Right lobe of liver (tissue), 4 donors: ENCODE measurements at regions not wholly inside any gene's neighbourhood (a gene's known extent, or its start where the extent isn't known, plus 50 kb on each side); places are given as distances from the start of the nearest gene placed in this dataset.

Experiments
- POLR2A ChIP-seq: fragments of 450-650 bp; IDR thresholded peaks from one replicate; pipeline ENCODE4 v1.6.1; 2017; ENCODE audit warnings: antibody characterized with exemption, mild to moderate bottlenecking
- TF ChIP-seq, protein P1 (sequence below), 4 donors: fragments of 200-600 bp in 3 of 4; fragments of 450-650 bp in 1 of 4; IDR thresholded peaks; one replicate each; pipeline versions ENCODE4 v1.5.1 to v1.8.0; 2016 to 2022; ENCODE audit warnings: antibody characterized with exemption in 4 of 4, mild to moderate bottlenecking in 2 of 4
- donor health status: DM: no; HTN: no; CAD: no.
- donor health status: DM: no; HTN: no; CAD: no.
- donor health status: DM: no; HTN: yes; CAD: no.

DNA sequence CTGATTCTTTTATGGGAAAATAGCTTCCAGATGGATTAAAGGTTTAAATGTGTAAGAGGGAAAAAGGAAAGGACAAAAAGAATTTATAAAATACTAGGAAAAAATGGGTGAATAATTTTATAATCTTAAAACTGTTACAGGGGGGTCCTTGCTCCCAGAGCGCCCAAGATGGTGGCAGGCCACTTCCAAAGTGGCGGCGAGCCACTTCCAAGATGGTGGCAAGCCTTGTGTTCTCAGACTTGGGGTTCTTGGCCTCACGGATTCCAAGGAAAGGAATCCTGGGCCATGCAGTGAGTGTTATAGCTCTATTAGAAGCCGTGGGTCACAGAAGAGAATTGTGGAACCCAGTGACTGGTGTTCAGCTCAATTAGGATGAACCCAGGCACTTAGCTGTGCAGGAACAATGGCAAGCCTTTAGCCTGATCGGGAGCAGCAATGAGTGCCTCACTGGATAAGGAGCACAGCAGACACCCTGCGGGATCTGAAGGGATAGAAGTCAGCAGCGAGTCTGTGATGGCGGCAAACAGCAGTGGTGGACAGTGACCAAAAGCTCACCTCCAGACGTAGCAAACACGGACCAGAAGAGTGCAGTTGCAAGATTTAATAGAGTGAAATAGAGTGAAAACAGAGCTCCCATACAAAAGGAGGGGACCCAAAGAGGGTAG, 83.2 kb upstream of the SNCAIP start:
- TF ChIP-seq, protein P1, sequence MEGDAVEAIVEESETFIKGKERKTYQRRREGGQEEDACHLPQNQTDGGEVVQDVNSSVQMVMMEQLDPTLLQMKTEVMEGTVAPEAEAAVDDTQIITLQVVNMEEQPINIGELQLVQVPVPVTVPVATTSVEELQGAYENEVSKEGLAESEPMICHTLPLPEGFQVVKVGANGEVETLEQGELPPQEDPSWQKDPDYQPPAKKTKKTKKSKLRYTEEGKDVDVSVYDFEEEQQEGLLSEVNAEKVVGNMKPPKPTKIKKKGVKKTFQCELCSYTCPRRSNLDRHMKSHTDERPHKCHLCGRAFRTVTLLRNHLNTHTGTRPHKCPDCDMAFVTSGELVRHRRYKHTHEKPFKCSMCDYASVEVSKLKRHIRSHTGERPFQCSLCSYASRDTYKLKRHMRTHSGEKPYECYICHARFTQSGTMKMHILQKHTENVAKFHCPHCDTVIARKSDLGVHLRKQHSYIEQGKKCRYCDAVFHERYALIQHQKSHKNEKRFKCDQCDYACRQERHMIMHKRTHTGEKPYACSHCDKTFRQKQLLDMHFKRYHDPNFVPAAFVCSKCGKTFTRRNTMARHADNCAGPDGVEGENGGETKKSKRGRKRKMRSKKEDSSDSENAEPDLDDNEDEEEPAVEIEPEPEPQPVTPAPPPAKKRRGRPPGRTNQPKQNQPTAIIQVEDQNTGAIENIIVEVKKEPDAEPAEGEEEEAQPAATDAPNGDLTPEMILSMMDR (IDR thresholded peaks at IDR 0.05), result no peak
- no peak for TF ChIP-seq POLR2A
